ENCODE measurements at regions not wholly inside any gene's neighbourhood (a gene's known extent, or its start where the extent isn't known, plus 50 kb on each side); places are given as distances from the start of the nearest gene placed in this dataset.

- Histone ChIP-seq H3K4me1 (ENCODE audit: insufficient read depth, low read length, poor library complexity, severe bottlenecking) (no peaks in the 10 kb centered on the region), H3K9me2 (replicated peaks; ENCODE audit: low read depth, low read length) (no peaks in the 10 kb centered on the region), H3K4me3 (ENCODE audit: low read length, poor library complexity, severe bottlenecking) (no peak overlapping the region), H3K4me2 (ENCODE audit: low read depth, low read length, poor library complexity, severe bottlenecking) (no peak overlapping the region), H2AFZ (ENCODE audit: low read length) (no peak overlapping the region), H3K9ac (ENCODE audit: low read depth, low read length, poor library complexity, severe bottlenecking) (no peak overlapping the region), H3K27me3 (ENCODE audit: insufficient read depth, low read length, poor library complexity, severe bottlenecking) (no peaks in the 10 kb centered on the region), H4K20me1 (ENCODE audit: insufficient read depth, low read length, poor library complexity, severe bottlenecking) (no peaks in the 10 kb centered on the region), H3K79me2 (ENCODE audit: insufficient read depth, low read length) (no peaks in the 10 kb centered on the region), H3K9me3 (ENCODE audit: insufficient read depth, low read depth, low read length) (no peaks in the 10 kb centered on the region), H3K36me3 (ENCODE audit: insufficient read depth, low read length) (no peaks in the 10 kb centered on the region), H3F3A (ENCODE audit: low read depth) (no peaks in the 10 kb centered on the region)
- TF ChIP-seq EZH2phosphoT487 (IDR thresholded peaks at IDR 0.05; ENCODE audit: borderline replicate concordance) (no peak), CTCF (conservative IDR thresholded peaks at IDR 0.05; ENCODE audit: low read length) (no peak)
Observed at GRCh38 chr9:28379082-28379481, 805.8 kb upstream of the C9orf72 start.

- Histone ChIP-seq H3K4me3 (ENCODE audit: low read length, poor library complexity, severe bottlenecking) (no peak overlapping the region), H3K79me2 (ENCODE audit: insufficient read depth, low read length) (no peaks in the 10 kb centered on the region), H3K9ac (ENCODE audit: low read depth, low read length, poor library complexity, severe bottlenecking) (no peak overlapping the region), H4K20me1 (ENCODE audit: insufficient read depth, low read length, poor library complexity, severe bottlenecking) (no peaks in the 10 kb centered on the region), H3F3A (ENCODE audit: low read depth) (no peaks in the 10 kb centered on the region), H3K9me2 (replicated peaks; ENCODE audit: low read depth, low read length) (no peaks in the 10 kb centered on the region), H3K4me1 (ENCODE audit: insufficient read depth, low read length, poor library complexity, severe bottlenecking) (no peaks in the 10 kb centered on the region), H2AFZ (ENCODE audit: low read length) (no peak overlapping the region), H3K9me3 (ENCODE audit: insufficient read depth, low read depth, low read length) (no peaks in the 10 kb centered on the region), H3K27me3 (ENCODE audit: insufficient read depth, low read length, poor library complexity, severe bottlenecking) (no peaks in the 10 kb centered on the region), H3K36me3 (ENCODE audit: insufficient read depth, low read length) (no peaks in the 10 kb centered on the region), H3K4me2 (ENCODE audit: low read depth, low read length, poor library complexity, severe bottlenecking) (no peak overlapping the region)
- TF ChIP-seq CTCF (conservative IDR thresholded peaks at IDR 0.05; ENCODE audit: low read length) (no peak), EZH2phosphoT487 (IDR thresholded peaks at IDR 0.05; ENCODE audit: borderline replicate concordance) (no peak)
Observed at GRCh38 chr9:28389411-28389810, 816.1 kb upstream of the C9orf72 start.

GRCh38 chr9:28394774-28395173 is 821.5 kb upstream of the C9orf72 start:
- no peak overlapping the region for H3K4me3 ChIP-seq (ENCODE audit: low read length, poor library complexity, severe bottlenecking)
- H3K9me3 ChIP-seq (ENCODE audit: insufficient read depth, low read depth, low read length) = no peaks in the 10 kb centered on the region
- H2AFZ ChIP-seq (ENCODE audit: low read length) = no peak overlapping the region
- no peaks in the 10 kb centered on the region for H3K36me3 ChIP-seq (ENCODE audit: insufficient read depth, low read length)
- H3K9ac ChIP-seq (ENCODE audit: low read depth, low read length, poor library complexity, severe bottlenecking) = no peak overlapping the region
- no peaks in the 10 kb centered on the region for H3F3A ChIP-seq (ENCODE audit: low read depth)
- H3K4me1 ChIP-seq (ENCODE audit: insufficient read depth, low read length, poor library complexity, severe bottlenecking) = no peaks in the 10 kb centered on the region
- no peak overlapping the region for H3K4me2 ChIP-seq (ENCODE audit: low read depth, low read length, poor library complexity, severe bottlenecking)
- H3K27me3 ChIP-seq (ENCODE audit: insufficient read depth, low read length, poor library complexity, severe bottlenecking) = no peaks in the 10 kb centered on the region
- no peaks in the 10 kb centered on the region for H3K9me2 ChIP-seq (replicated peaks; ENCODE audit: low read depth, low read length)
- no peaks in the 10 kb centered on the region for H3K79me2 ChIP-seq (ENCODE audit: insufficient read depth, low read length)
- TF ChIP-seq EZH2phosphoT487 (IDR thresholded peaks at IDR 0.05; ENCODE audit: borderline replicate concordance) (no peak), CTCF (conservative IDR thresholded peaks at IDR 0.05; ENCODE audit: low read length) (no peak)
- H4K20me1 ChIP-seq (ENCODE audit: insufficient read depth, low read length, poor library complexity, severe bottlenecking) = no peaks in the 10 kb centered on the region

Measured in Loucy (cell line).